OCI-LY1 (cell line): ENCODE measurements at regions not wholly inside any gene's neighbourhood (a gene's known extent, or its start where the extent isn't known, plus 50 kb on each side); places are given as distances from the start of the nearest gene placed in this dataset.
"Not testable (repeated sequence)": the region's sequence is repeated elsewhere in the genome, so short reads cannot be mapped to it uniquely, and the experiment has no call there.

ENCODE experiments used
- EZH2 ChIP-seq: fragments of 200-600 bp; sonication (generic), shearing (Covaris generic); IDR thresholded peaks from 2 replicates; pipeline ENCODE4 v1.8.0; 2017; ENCODE audit warnings: borderline replicate concordance, mixed run types, mild to moderate bottlenecking, antibody characterized with exemption, low read length, moderate library complexity, mixed read lengths
- TF ChIP-seq, protein P1 (sequence below): fragments of 200-600 bp; sonication (generic), shearing (Covaris generic); IDR thresholded peaks from 2 replicates; pipeline ENCODE4 v1.5.1; 2017; ENCODE audit warnings: mild to moderate bottlenecking, antibody characterized with exemption, low read length, moderate library complexity, mixed read lengths

DNA sequence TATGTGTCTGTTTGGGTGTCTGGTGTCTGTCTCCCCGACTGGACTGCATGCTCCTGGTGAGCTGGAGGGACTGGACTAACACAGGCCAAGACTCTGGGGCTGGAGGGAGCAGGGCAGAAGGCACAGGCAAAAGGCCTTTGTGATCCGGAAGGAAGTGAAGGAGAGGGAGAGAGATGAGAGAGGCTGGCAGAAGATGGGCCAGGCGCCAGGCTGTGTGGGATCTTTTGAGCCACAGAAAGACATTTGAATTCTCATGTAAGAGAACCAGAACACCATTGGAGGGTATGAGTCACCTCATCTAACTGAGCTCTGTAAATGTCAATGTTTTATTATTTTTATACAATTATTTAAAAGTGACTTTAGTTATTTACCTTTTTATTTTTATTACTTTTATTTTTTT is 152.3 kb upstream of the CCZ1B start:
- TF ChIP-seq, protein P1, sequence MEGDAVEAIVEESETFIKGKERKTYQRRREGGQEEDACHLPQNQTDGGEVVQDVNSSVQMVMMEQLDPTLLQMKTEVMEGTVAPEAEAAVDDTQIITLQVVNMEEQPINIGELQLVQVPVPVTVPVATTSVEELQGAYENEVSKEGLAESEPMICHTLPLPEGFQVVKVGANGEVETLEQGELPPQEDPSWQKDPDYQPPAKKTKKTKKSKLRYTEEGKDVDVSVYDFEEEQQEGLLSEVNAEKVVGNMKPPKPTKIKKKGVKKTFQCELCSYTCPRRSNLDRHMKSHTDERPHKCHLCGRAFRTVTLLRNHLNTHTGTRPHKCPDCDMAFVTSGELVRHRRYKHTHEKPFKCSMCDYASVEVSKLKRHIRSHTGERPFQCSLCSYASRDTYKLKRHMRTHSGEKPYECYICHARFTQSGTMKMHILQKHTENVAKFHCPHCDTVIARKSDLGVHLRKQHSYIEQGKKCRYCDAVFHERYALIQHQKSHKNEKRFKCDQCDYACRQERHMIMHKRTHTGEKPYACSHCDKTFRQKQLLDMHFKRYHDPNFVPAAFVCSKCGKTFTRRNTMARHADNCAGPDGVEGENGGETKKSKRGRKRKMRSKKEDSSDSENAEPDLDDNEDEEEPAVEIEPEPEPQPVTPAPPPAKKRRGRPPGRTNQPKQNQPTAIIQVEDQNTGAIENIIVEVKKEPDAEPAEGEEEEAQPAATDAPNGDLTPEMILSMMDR, result not testable (repeated sequence)
- not testable (repeated sequence) for TF ChIP-seq EZH2
